ENCODE measurements at regions not wholly inside any gene's neighbourhood (a gene's known extent, or its start where the extent isn't known, plus 50 kb on each side); places are given as distances from the start of the nearest gene placed in this dataset.
"Not testable (repeated sequence)": the region's sequence is repeated elsewhere in the genome, so short reads cannot be mapped to it uniquely, and the experiment has no call there.

DNA sequence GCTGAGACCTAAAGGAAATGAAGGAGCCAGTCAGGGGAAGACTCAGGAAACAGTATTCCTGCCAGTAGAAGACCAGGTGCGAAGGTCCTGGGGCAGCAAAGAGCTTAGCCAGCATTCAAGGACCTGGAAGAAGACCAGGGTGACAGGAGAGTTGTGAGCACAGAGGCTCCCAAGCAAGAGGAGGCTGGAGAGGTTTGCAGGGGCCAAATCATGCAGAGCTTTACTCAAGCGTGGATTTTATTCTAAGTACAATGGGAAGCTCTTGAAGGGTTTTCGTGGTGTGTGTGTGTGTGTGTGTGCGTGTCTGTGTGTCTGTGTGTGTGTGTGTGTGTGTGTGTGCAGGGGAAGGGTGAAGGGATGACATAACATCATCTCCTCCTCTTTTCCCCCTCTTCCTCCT is 200.7 kb upstream of the IRF2BP2 start:
- TF ChIP-seq HNRNPK (IDR thresholded peaks at IDR 0.05; ENCODE audit: low read depth, low read length, poor library complexity, severe bottlenecking); JUNB (CRISPR knock-in tag; IDR thresholded peaks at IDR 0.05; ENCODE audit: borderline replicate concordance); ZNF780A (CRISPR knock-in tag; IDR thresholded peaks at IDR 0.05); SAFB2 (CRISPR knock-in tag; IDR thresholded peaks at IDR 0.05; ENCODE audit: borderline replicate concordance, low read depth); CBX1 (IDR thresholded peaks at IDR 0.05; ENCODE audit: low read depth); NFYB (CRISPR knock-in tag; IDR thresholded peaks at IDR 0.05); REPIN1 (CRISPR knock-in tag; IDR thresholded peaks at IDR 0.05; ENCODE audit: borderline replicate concordance, low read depth); SMC3 (IDR thresholded peaks at IDR 0.05; ENCODE audit: low read length): not testable (repeated sequence)
- TF ChIP-seq, protein P1, sequence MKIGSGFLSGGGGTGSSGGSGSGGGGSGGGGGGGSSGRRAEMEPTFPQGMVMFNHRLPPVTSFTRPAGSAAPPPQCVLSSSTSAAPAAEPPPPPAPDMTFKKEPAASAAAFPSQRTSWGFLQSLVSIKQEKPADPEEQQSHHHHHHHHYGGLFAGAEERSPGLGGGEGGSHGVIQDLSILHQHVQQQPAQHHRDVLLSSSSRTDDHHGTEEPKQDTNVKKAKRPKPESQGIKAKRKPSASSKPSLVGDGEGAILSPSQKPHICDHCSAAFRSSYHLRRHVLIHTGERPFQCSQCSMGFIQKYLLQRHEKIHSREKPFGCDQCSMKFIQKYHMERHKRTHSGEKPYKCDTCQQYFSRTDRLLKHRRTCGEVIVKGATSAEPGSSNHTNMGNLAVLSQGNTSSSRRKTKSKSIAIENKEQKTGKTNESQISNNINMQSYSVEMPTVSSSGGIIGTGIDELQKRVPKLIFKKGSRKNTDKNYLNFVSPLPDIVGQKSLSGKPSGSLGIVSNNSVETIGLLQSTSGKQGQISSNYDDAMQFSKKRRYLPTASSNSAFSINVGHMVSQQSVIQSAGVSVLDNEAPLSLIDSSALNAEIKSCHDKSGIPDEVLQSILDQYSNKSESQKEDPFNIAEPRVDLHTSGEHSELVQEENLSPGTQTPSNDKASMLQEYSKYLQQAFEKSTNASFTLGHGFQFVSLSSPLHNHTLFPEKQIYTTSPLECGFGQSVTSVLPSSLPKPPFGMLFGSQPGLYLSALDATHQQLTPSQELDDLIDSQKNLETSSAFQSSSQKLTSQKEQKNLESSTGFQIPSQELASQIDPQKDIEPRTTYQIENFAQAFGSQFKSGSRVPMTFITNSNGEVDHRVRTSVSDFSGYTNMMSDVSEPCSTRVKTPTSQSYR (CRISPR knock-in tag; IDR thresholded peaks at IDR 0.05; ENCODE audit: borderline replicate concordance), result not testable (repeated sequence)
- TF ChIP-seq, protein P2, sequence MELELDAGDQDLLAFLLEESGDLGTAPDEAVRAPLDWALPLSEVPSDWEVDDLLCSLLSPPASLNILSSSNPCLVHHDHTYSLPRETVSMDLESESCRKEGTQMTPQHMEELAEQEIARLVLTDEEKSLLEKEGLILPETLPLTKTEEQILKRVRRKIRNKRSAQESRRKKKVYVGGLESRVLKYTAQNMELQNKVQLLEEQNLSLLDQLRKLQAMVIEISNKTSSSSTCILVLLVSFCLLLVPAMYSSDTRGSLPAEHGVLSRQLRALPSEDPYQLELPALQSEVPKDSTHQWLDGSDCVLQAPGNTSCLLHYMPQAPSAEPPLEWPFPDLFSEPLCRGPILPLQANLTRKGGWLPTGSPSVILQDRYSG (CRISPR knock-in tag; IDR thresholded peaks at IDR 0.05), result not testable (repeated sequence)
- TF ChIP-seq, protein P3, sequence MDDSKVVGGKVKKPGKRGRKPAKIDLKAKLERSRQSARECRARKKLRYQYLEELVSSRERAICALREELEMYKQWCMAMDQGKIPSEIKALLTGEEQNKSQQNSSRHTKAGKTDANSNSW (CRISPR knock-in tag; IDR thresholded peaks at IDR 0.05; ENCODE audit: borderline replicate concordance), result not testable (repeated sequence)
- TF ChIP-seq, protein P4, sequence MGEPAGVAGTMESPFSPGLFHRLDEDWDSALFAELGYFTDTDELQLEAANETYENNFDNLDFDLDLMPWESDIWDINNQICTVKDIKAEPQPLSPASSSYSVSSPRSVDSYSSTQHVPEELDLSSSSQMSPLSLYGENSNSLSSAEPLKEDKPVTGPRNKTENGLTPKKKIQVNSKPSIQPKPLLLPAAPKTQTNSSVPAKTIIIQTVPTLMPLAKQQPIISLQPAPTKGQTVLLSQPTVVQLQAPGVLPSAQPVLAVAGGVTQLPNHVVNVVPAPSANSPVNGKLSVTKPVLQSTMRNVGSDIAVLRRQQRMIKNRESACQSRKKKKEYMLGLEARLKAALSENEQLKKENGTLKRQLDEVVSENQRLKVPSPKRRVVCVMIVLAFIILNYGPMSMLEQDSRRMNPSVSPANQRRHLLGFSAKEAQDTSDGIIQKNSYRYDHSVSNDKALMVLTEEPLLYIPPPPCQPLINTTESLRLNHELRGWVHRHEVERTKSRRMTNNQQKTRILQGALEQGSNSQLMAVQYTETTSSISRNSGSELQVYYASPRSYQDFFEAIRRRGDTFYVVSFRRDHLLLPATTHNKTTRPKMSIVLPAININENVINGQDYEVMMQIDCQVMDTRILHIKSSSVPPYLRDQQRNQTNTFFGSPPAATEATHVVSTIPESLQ (CRISPR knock-in tag; conservative IDR thresholded peaks at IDR 0.05), result not testable (repeated sequence)
